GM23248 (cell line): ENCODE measurements at regions not wholly inside any gene's neighbourhood (a gene's known extent, or its start where the extent isn't known, plus 50 kb on each side); places are given as distances from the start of the nearest gene placed in this dataset.

Experiments used
- EZH2 ChIP-seq: fragments of 200-600 bp; sonication (generic); IDR thresholded peaks from 2 replicates; pipeline ENCODE4 v1.6.1; 2018; ENCODE audit warnings: antibody characterized with exemption, mild to moderate bottlenecking; ENCODE audit not compliant: insufficient read depth, poor library complexity, severe bottlenecking
- EZH2phosphoT487 ChIP-seq: fragments of 200-600 bp; sonication (generic); IDR thresholded peaks from 2 replicates; pipeline ENCODE4 v1.6.1; 2018; ENCODE audit warnings: antibody characterized with exemption, moderate library complexity, mild to moderate bottlenecking, low read depth; ENCODE audit not compliant: insufficient read depth

- no peak for TF ChIP-seq EZH2
- no peak for TF ChIP-seq EZH2phosphoT487
Measured at GRCh38 chr10:44234483-44234875, 150.4 kb downstream of the CXCL12 start.
